KG1 (cell line): ENCODE measurements at regions not wholly inside any gene's neighbourhood (a gene's known extent, or its start where the extent isn't known, plus 50 kb on each side); places are given as distances from the start of the nearest gene placed in this dataset.
"Not testable (repeated sequence)": the region's sequence is repeated elsewhere in the genome, so short reads cannot be mapped to it uniquely, and the experiment has no call there.

Experiments used
- DNase-seq: peaks from one replicate; lab custom pipeline; 2025; lab: John Stamatoyannopoulos, UW

- DNase-seq = no peak
These were observed 64.8 kb upstream of the TBC1D3K start for GRCh38 chr17:37859451-37859850.

- not testable (repeated sequence) for DNase-seq
These were observed 65.8 kb upstream of the TBC1D3K start for GRCh38 chr17:37858391-37858790.

- DNase-seq = no peak
These were observed 68.0 kb upstream of the TBC1D3K start for GRCh38 chr17:37856245-37856644.

- no peak for DNase-seq
These were observed 74.6 kb upstream of the TBC1D3K start for GRCh38 chr17:37849617-37849972.

GRCh38 chr17:37848690-37849616 lies 75.3 kb upstream of the TBC1D3K start:
- no peak for DNase-seq

- no peak for DNase-seq
These were observed 76.3 kb upstream of the TBC1D3K start for GRCh38 chr17:37847811-37848331.

- DNase-seq = no peak
These were observed 77.1 kb upstream of the TBC1D3K start for GRCh38 chr17:37847102-37847501.

- no peak for DNase-seq
These were observed 79.3 kb upstream of the TBC1D3K start for GRCh38 chr17:37844977-37845293.

GRCh38 chr17:37844158-37844976 lies 79.8 kb upstream of the TBC1D3K start:
- DNase-seq = no peak

GRCh38 chr17:37842401-37842800 lies 81.8 kb upstream of the TBC1D3K start:
- no peak for DNase-seq

GRCh38 chr17:37841232-37841631 lies 83.0 kb upstream of the TBC1D3K start:
- DNase-seq = no peak

- no peak for DNase-seq
These were observed 83.6 kb upstream of the TBC1D3K start for GRCh38 chr17:37840576-37840975.

- DNase-seq = no peak
These were observed 84.8 kb upstream of the TBC1D3K start for GRCh38 chr17:37839196-37839978.

- DNase-seq = no peak
These were observed 85.9 kb upstream of the TBC1D3K start for GRCh38 chr17:37838276-37838675.

- DNase-seq = no peak
These were observed 87.6 kb upstream of the TBC1D3K start for GRCh38 chr17:37836593-37836992.

GRCh38 chr17:37834168-37834567 lies 89.3 kb upstream of the HNF1B start:
- no peak for DNase-seq

GRCh38 chr17:37833237-37833859 lies 88.5 kb upstream of the HNF1B start:
- no peak for DNase-seq

GRCh38 chr17:37831986-37832385 lies 87.1 kb upstream of the HNF1B start:
- no peak for DNase-seq

GRCh38 chr17:37831492-37831891 lies 86.6 kb upstream of the HNF1B start:
- DNase-seq = no peak

GRCh38 chr17:37830151-37830993 lies 85.5 kb upstream of the HNF1B start:
- DNase-seq = no peak

GRCh38 chr17:37829592-37830123 lies 84.8 kb upstream of the HNF1B start:
- no peak for DNase-seq
